Lower leg skin (tissue), 4 donors: ENCODE measurements at regions not wholly inside any gene's neighbourhood (a gene's known extent, or its start where the extent isn't known, plus 50 kb on each side); places are given as distances from the start of the nearest gene placed in this dataset.

ENCODE experiments used
- DNase-seq, 2 donors: peaks; one replicate each; pipeline ENCODE4 v3.0.0-alpha.2; 2019; ENCODE audit warnings: low spot score in 2 of 2
- H3K4me3 ChIP-seq: fragments of 200-600 bp; sonication (generic); 2 replicates; pipeline ENCODE4 v1.5.1; 2017; ENCODE audit warnings: mild to moderate bottlenecking, low read depth; ENCODE audit not compliant: poor library complexity, severe bottlenecking
- CTCF ChIP-seq, 3 donors: fragments of 450-650 bp; IDR thresholded peaks; one replicate each; pipeline ENCODE4 v1.5.1; 2016; ENCODE audit warnings: antibody characterized with exemption in 3 of 3, mild to moderate bottlenecking in 3 of 3, moderate library complexity in 2 of 3
- POLR2A ChIP-seq, 2 donors: fragments of 450-650 bp; IDR thresholded peaks; one replicate each; pipeline ENCODE4 v1.6.1; 2016 to 2017; ENCODE audit warnings: antibody characterized with exemption in 2 of 2, mild to moderate bottlenecking in 1 of 2, moderate library complexity in 1 of 2
- WGBS, 2 donors: methylation state at CpG; one replicate each; pipeline ENCODE4 v1.1.5; 2018; 5-methylcytosine and 5-hydroxymethylcytosine counted together
- intact Hi-C: fragments of 100-400 bp; cut with DNase I; formaldehyde crosslinking; loops from one replicate; pipeline ENCODE4 v1.15.0; 2023; ENCODE audit warnings: low total_unique reads

GRCh38 chr11:37336401-37336800 is 738.4 kb upstream of the RAG2 start:
- no peak overlapping the region for H3K4me3 ChIP-seq
- TF ChIP-seq POLR2A (IDR thresholded peaks at IDR 0.05) (no peak), CTCF (IDR thresholded peaks at IDR 0.05) (no peak)
- 54 to 67% methylated on average over 2 of the region's 2 CpGs for WGBS, 2 donors
- no peak for DNase-seq
- intact Hi-C loops = no loop called here

- intact Hi-C loops = no loop called here
- DNase-seq = no peak
- TF ChIP-seq POLR2A (IDR thresholded peaks at IDR 0.05) = no peak
- H3K4me3 ChIP-seq = no peak overlapping the region
- WGBS, 2 donors = 77% methylated on average over 1 of the region's 1 CpG
Measured at GRCh38 chr11:37333345-37333744, 735.3 kb upstream of the RAG2 start.

DNA sequence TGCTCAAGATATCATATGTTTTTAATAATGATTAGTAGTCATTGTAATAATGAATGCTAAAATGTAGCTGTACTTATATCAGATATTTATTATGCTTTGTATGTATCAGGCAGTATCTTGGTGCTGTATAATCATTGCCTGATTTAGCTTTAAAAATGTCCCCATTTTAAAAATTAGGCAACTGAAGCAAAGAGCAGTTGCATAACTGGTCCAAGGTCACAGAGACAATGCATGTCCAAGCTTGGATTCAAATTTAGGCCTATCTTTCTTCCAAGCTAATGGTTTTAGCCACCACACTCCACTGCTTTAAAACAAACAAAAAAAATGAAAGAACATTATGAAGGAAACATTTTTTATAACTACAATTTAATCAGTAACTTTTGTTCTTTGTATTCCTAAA is 725.8 kb upstream of the RAG2 start:
- H3K4me3 ChIP-seq = no peak overlapping the region
- intact Hi-C loops = no loop called here
- no peak for DNase-seq
- TF ChIP-seq POLR2A (IDR thresholded peaks at IDR 0.05) (no peak), CTCF (IDR thresholded peaks at IDR 0.05) (no peak)

- 67 to 74% methylated on average over 8 of the region's 8 CpGs for WGBS, 2 donors
- H3K4me3 ChIP-seq = no peak overlapping the region
- intact Hi-C loops = no loop called here
- TF ChIP-seq CTCF (IDR thresholded peaks at IDR 0.05) (no peak), POLR2A (IDR thresholded peaks at IDR 0.05) (no peak)
- DNase-seq = no peak
Measured at GRCh38 chr11:37322333-37323194, 724.5 kb upstream of the RAG2 start.

DNA sequence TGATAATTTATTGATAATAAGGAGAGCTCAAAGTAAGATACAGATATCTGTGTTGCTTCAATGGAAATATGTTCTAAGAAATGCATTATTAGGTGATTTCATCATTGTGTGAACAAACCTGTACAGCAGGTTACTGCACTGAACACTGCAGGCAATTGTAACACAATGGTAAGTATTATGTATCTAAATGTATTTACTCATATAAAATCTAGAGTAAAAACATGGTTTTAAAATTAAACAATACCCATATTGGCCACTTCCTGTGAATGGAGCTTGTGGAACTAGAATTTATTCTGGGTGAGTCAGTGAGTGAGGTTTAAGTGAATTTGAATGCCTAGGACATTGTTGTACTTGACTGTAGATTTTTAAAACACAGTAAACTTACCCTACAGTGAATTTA is 722.9 kb upstream of the RAG2 start:
- H3K4me3 ChIP-seq = no peak overlapping the region
- no peak for DNase-seq
- intact Hi-C loops = no loop called here

DNA sequence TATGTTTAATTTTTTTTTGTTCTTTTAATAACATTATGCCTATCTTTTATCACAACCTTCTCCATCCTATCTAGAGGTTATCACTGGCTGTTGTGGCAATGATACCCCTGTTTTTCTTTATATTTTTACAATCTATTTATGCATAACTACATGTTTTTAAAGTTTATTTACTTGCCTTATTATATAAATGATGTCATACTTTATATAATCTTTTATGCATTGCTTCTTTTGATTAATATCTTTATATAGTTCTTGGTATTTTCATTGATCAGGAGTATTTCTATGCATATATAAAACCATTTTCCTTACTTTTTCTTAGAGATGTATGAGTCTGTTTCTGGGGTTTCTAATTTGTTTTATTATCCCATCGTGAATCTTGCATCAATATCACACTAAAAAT is 719.8 kb upstream of the RAG2 start:
- no peak overlapping the region for H3K4me3 ChIP-seq
- WGBS, 2 donors = 72% methylated on average over 1 of the region's 1 CpG
- no peak for DNase-seq
- intact Hi-C loops = no loop called here
- TF ChIP-seq CTCF (IDR thresholded peaks at IDR 0.05) (no peak), POLR2A (IDR thresholded peaks at IDR 0.05) (no peak)

More for the DNA sequence above, 722.9 kb upstream of the RAG2 start:
- TF ChIP-seq POLR2A (IDR thresholded peaks at IDR 0.05) (no peak), CTCF (IDR thresholded peaks at IDR 0.05) (no peak)
